Stomach (tissue), 4 donors: ENCODE measurements at regions not wholly inside any gene's neighbourhood (a gene's known extent, or its start where the extent isn't known, plus 50 kb on each side); places are given as distances from the start of the nearest gene placed in this dataset.

ENCODE experiments used
- POLR2A ChIP-seq, 4 donors: fragments of 450-650 bp; IDR thresholded peaks; one replicate each; pipeline ENCODE4 v1.6.1; 2016; ENCODE audit warnings: antibody characterized with exemption in 4 of 4, control low read depth in 2 of 4, mild to moderate bottlenecking in 1 of 4, moderate library complexity in 1 of 4
- TF ChIP-seq, protein P1 (sequence below), 7 experiments: fragments of 450-650 bp in 4 of 7; fragments of 200-600 bp in 3 of 7; sonication (generic) in 3 of 7; IDR thresholded peaks; one replicate each; pipeline ENCODE4 v1.5.1; 2016 to 2019; ENCODE audit warnings: antibody characterized with exemption in 7 of 7, control low read depth in 2 of 7, mild to moderate bottlenecking in 1 of 7

DNA sequence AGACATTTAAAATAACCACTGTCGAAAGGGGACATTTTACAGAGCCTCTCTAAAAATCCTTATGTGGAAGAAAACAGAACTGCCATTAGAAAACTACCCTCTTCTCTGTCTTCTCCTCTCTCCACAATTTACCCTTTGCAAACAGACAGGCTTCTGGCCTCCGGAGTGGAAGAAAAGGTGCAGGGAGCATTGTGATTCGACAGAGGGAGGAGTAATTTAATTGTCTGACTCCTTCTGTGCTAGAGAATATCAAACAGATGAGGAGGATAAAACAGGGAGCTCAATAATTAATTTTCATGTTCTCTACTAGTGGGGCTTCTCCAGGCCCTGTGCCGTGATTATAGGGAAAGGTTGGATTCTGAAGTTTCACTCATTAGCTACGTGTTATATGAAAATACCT lies 615.5 kb upstream of the MKI67 start:
- TF ChIP-seq POLR2A (IDR thresholded peaks at IDR 0.05) = no peak
- TF ChIP-seq, protein P1, sequence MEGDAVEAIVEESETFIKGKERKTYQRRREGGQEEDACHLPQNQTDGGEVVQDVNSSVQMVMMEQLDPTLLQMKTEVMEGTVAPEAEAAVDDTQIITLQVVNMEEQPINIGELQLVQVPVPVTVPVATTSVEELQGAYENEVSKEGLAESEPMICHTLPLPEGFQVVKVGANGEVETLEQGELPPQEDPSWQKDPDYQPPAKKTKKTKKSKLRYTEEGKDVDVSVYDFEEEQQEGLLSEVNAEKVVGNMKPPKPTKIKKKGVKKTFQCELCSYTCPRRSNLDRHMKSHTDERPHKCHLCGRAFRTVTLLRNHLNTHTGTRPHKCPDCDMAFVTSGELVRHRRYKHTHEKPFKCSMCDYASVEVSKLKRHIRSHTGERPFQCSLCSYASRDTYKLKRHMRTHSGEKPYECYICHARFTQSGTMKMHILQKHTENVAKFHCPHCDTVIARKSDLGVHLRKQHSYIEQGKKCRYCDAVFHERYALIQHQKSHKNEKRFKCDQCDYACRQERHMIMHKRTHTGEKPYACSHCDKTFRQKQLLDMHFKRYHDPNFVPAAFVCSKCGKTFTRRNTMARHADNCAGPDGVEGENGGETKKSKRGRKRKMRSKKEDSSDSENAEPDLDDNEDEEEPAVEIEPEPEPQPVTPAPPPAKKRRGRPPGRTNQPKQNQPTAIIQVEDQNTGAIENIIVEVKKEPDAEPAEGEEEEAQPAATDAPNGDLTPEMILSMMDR (IDR thresholded peaks at IDR 0.05) = no peak
